GM06990 (cell line): ENCODE measurements at regions not wholly inside any gene's neighbourhood (a gene's known extent, or its start where the extent isn't known, plus 50 kb on each side); places are given as distances from the start of the nearest gene placed in this dataset.

Source experiments
- DNase-seq: peaks from one replicate; pipeline ENCODE4 v3.0.0-alpha.2; 2011; ENCODE audit not compliant: insufficient read length; ENCODE audit errors: extremely low read depth
- H3K27me3 ChIP-seq: replicated peaks from 2 replicates; pipeline ENCODE4 v1.6.0; 2011; ENCODE audit warnings: low read length; ENCODE audit not compliant: control insufficient read depth, insufficient read depth
- H3K36me3 ChIP-seq: 2 replicates; pipeline ENCODE4 v1.5.1; 2011; ENCODE audit warnings: low read length; ENCODE audit not compliant: control insufficient read depth, insufficient read depth
- H3K4me3 ChIP-seq: replicated peaks from 2 replicates; pipeline ENCODE4 v1.5.1; 2011; ENCODE audit warnings: low read depth, mild to moderate bottlenecking, control low read depth, low read length
- CTCF ChIP-seq: IDR thresholded peaks from 2 replicates; pipeline ENCODE4 v1.5.1; 2011; ENCODE audit warnings: low read length, control low read depth, mild to moderate bottlenecking, inconsistent platforms; ENCODE audit not compliant: insufficient read depth, poor library complexity, severe bottlenecking

- no peak for DNase-seq
- Histone ChIP-seq H3K36me3 (no peaks in the 10 kb centered on the region), H3K27me3 (no peaks in the 10 kb centered on the region), H3K4me3 (no peak overlapping the region)
- TF ChIP-seq CTCF = no peak
Measured at GRCh38 chr3:25094932-25095685, 333.0 kb upstream of the RARB start.

- Histone ChIP-seq H3K27me3 (no peaks in the 10 kb centered on the region), H3K4me3 (no peak overlapping the region), H3K36me3 (no peaks in the 10 kb centered on the region)
- TF ChIP-seq CTCF = no peak
- no peak for DNase-seq
Measured at GRCh38 chr3:25096536-25096935, 331.5 kb upstream of the RARB start.

- Histone ChIP-seq H3K27me3 (no peaks in the 10 kb centered on the region), H3K4me3 (no peak overlapping the region), H3K36me3 (no peaks in the 10 kb centered on the region)
- no peak for TF ChIP-seq CTCF
- no peak for DNase-seq
Measured at GRCh38 chr3:25097023-25097422, 331.0 kb upstream of the RARB start.

GRCh38 chr3:25099666-25100065 is 328.4 kb upstream of the RARB start:
- Histone ChIP-seq H3K4me3 (no peak overlapping the region), H3K27me3 (no peaks in the 10 kb centered on the region), H3K36me3 (no peaks in the 10 kb centered on the region)
- DNase-seq = no peak
- TF ChIP-seq CTCF = no peak

- Histone ChIP-seq H3K36me3 (no peaks in the 10 kb centered on the region), H3K4me3 (no peak overlapping the region), H3K27me3 (no peaks in the 10 kb centered on the region)
- no peak for DNase-seq
- no peak for TF ChIP-seq CTCF
Measured at GRCh38 chr3:25103391-25103790, 324.7 kb upstream of the RARB start.
